K562 (cell line): ENCODE measurements at regions not wholly inside any gene's neighbourhood (a gene's known extent, or its start where the extent isn't known, plus 50 kb on each side); places are given as distances from the start of the nearest gene placed in this dataset.

Experiments
- BHLHE40 ChIP-seq: IDR thresholded peaks from 2 replicates; pipeline ENCODE4 v1.6.1; 2011; ENCODE audit warnings: low read length, improper control_type of control experiment
- BRD4 ChIP-seq: fragments of 200-600 bp; sonication (generic); IDR thresholded peaks from 2 replicates; pipeline ENCODE4 v1.6.1; 2017; ENCODE audit warnings: inconsistent platforms
- CREB1 ChIP-seq, 2 experiments: sonication (generic) in 1 of 2; formaldehyde crosslinking in 1 of 2; IDR thresholded peaks; 2 replicates each; pipeline versions ENCODE4 v1.6.1 to v1.8.0; 2012 to 2022; ENCODE audit warnings: inconsistent platforms in 1 of 2, mild to moderate bottlenecking in 1 of 2, missing genetic modification reagents in 1 of 2, moderate library complexity in 1 of 2
- CTCF ChIP-seq, 3 experiments: IDR thresholded peaks in 2 of 3; conservative IDR thresholded peaks in 1 of 3; 2 replicates each; pipeline ENCODE4 v1.5.1; 2011 to 2012; ENCODE audit warnings: low read length in 3 of 3, mild to moderate bottlenecking in 3 of 3, control low read depth in 2 of 3, improper control_type of control experiment in 1 of 3, inconsistent platforms in 1 of 3, low read depth in 1 of 3, mixed read lengths in 1 of 3, moderate library complexity in 1 of 3; ENCODE audit not compliant: insufficient read depth in 2 of 3
- FOXM1 ChIP-seq, 2 experiments: fragments of 450-650 bp in 1 of 2; sonication (generic) in 1 of 2; formaldehyde crosslinking in 1 of 2; IDR thresholded peaks; 2 replicates each; pipeline versions ENCODE4 v1.6.1 to v1.9.0; 2017 to 2022; ENCODE audit warnings: low read depth in 2 of 2, mild to moderate bottlenecking in 2 of 2, missing genetic modification reagents in 1 of 2, moderate library complexity in 1 of 2
- NR2C2 ChIP-seq, 2 experiments: fragments of 200-800 bp in 1 of 2; sonication (Bioruptor generic) in 1 of 2; sonication (generic) in 1 of 2; formaldehyde crosslinking in 1 of 2; IDR thresholded peaks; 2 replicates each; pipeline versions ENCODE4 v1.6.1 to v1.8.0; 2016 to 2022; ENCODE audit warnings: mild to moderate bottlenecking in 1 of 2, missing compliant biosample characterization in 1 of 2, missing genetic modification characterization in 1 of 2, missing genetic modification reagents in 1 of 2
- POLR2A ChIP-seq: fragments of 450-650 bp; conservative IDR thresholded peaks from 2 replicates; pipeline ENCODE4 v1.6.1; 2016
- RAD21 ChIP-seq, 2 experiments: fragments of 250-450 bp in 1 of 2; fragments of 450-650 bp in 1 of 2; sonication (Bioruptor Pico) in 1 of 2; formaldehyde crosslinking in 1 of 2; IDR thresholded peaks in 1 of 2; conservative IDR thresholded peaks in 1 of 2; 2 replicates each; pipeline versions ENCODE4 v1.4.0 to v1.8.0; 2020 to 2022; ENCODE audit warnings: mild to moderate bottlenecking in 2 of 2, moderate library complexity in 1 of 2
- SNAPC5 ChIP-seq: fragments of 250-450 bp; sonication (Bioruptor Pico); IDR thresholded peaks from 2 replicates; pipeline ENCODE4 v1.8.0; 2021; ENCODE audit warnings: moderate library complexity, mild to moderate bottlenecking, inconsistent platforms
- STAT6 ChIP-seq: sonication (generic); formaldehyde crosslinking; IDR thresholded peaks from 2 replicates; pipeline ENCODE4 v1.8.1; 2023; ENCODE audit warnings: mild to moderate bottlenecking, missing genetic modification reagents
- U2AF1 ChIP-seq: fragments of 200-400 bp; formaldehyde crosslinking; optimal IDR thresholded peaks from 2 replicates; pipeline ENCODE3; 2017; ENCODE audit warnings: mild to moderate bottlenecking, low read depth, low read length, moderate library complexity
- ZNF232 ChIP-seq: sonication (generic); formaldehyde crosslinking; IDR thresholded peaks from 2 replicates; pipeline ENCODE4 v1.8.0; 2022; ENCODE audit warnings: mild to moderate bottlenecking, missing genetic modification reagents
- ZNF639 ChIP-seq, 2 experiments: fragments of 200-800 bp in 1 of 2; sonication (Bioruptor generic) in 1 of 2; sonication (generic) in 1 of 2; formaldehyde crosslinking in 1 of 2; IDR thresholded peaks in 1 of 2; conservative IDR thresholded peaks in 1 of 2; 2 replicates each; pipeline versions ENCODE4 v1.5.0 to v1.6.1; 2016 to 2020; ENCODE audit warnings: missing compliant biosample characterization in 1 of 2, missing genetic modification characterization in 1 of 2, missing genetic modification reagents in 1 of 2

GRCh38 chr4:37749398-37749988 is 63.3 kb upstream of the RELL1 start:
- no peak for TF ChIP-seq ZNF232 (CRISPR knock-in tag)
- TF ChIP-seq POLR2A = no peak
- no peak for TF ChIP-seq FOXM1 (IDR thresholded peaks at IDR 0.05; ENCODE audit: low read depth)
- TF ChIP-seq FOXM1 (CRISPR knock-in tag; IDR thresholded peaks at IDR 0.05; ENCODE audit: low read depth) = no peak
- no peak for TF ChIP-seq BRD4
- no peak for TF ChIP-seq BHLHE40
- no peak for TF ChIP-seq NR2C2 (CRISPR knock-in tag; IDR thresholded peaks at IDR 0.05)
- TF ChIP-seq NR2C2 (tag; IDR thresholded peaks at IDR 0.05) = no peak
- no peak for TF ChIP-seq ZNF639 (CRISPR knock-in tag; conservative IDR thresholded peaks at IDR 0.05 in 1 of 2, IDR thresholded peaks at IDR 0.05 in 1 of 2)
- TF ChIP-seq CTCF (IDR thresholded peaks at IDR 0.05 in 2 of 3, conservative IDR thresholded peaks at IDR 0.05 in 1 of 3; ENCODE audit: insufficient read depth in 2 of 3, low read depth in 1 of 3, low read length in 3 of 3) = no peak
- no peak for TF ChIP-seq CREB1 (IDR thresholded peaks at IDR 0.05)
- no peak for TF ChIP-seq CREB1 (CRISPR knock-in tag; IDR thresholded peaks at IDR 0.05)
- TF ChIP-seq RAD21 (CRISPR knock-in tag; conservative IDR thresholded peaks at IDR 0.05 in 1 of 2, IDR thresholded peaks at IDR 0.05 in 1 of 2) = no peak
- TF ChIP-seq SNAPC5 (CRISPR knock-in tag) = no peak
- TF ChIP-seq U2AF1 = no peak
- TF ChIP-seq STAT6 (CRISPR knock-in tag) = no peak
